Left ventricle myocardium inferior (tissue), 1 donor: ENCODE measurements at regions not wholly inside any gene's neighbourhood (a gene's known extent, or its start where the extent isn't known, plus 50 kb on each side); places are given as distances from the start of the nearest gene placed in this dataset.

Experiments
- DNase-seq: peaks from one replicate; pipeline ENCODE4 v3.0.0-alpha.2; 2020
- H3K27ac ChIP-seq: fragments of 200-600 bp; replicated peaks from 2 replicates; pipeline ENCODE4 v1.8.0; 2021
- H3K27me3 ChIP-seq: fragments of 200-600 bp; 2 replicates; pipeline ENCODE4 v1.8.0; 2021; ENCODE audit warnings: low read depth
- H3K36me3 ChIP-seq: fragments of 200-600 bp; 2 replicates; pipeline ENCODE4 v1.8.0; 2021
- H3K4me1 ChIP-seq: fragments of 200-600 bp; 2 replicates; pipeline ENCODE4 v1.8.0; 2021
- H3K4me3 ChIP-seq: fragments of 200-600 bp; 2 replicates; pipeline ENCODE4 v1.8.0; 2021; ENCODE audit warnings: mild to moderate bottlenecking, moderate library complexity
- H3K9me3 ChIP-seq: fragments of 200-600 bp; replicated peaks from 2 replicates; pipeline ENCODE4 v1.8.0; 2021
- CTCF ChIP-seq: fragments of 200-600 bp; IDR thresholded peaks from 2 replicates; pipeline ENCODE4 v1.8.0; 2021; ENCODE audit warnings: antibody characterized with exemption, mild to moderate bottlenecking, borderline replicate concordance
- intact Hi-C: fragments of 100-400 bp; cut with micrococcal nuclease; formaldehyde crosslinking; loops from one replicate; pipeline ENCODE4 v1.11.0; 2022
- donor health status: DM: no; HTN: yes; CAD: no; lungs with severe emphysema.

GRCh38 chr7:42774436-42774835, 137.4 kb downstream of the C7orf25 start:
- intact Hi-C loops, result no loop called here
- no peak overlapping the region for H3K4me3 ChIP-seq
- H3K9me3 ChIP-seq, result peaks cover 18% of the 10 kb centered on the region
- H3K36me3 ChIP-seq, result no peaks in the 10 kb centered on the region
- no peak for TF ChIP-seq CTCF
- H3K27ac ChIP-seq, result no peak overlapping the region
- H3K4me1 ChIP-seq, result no peaks in the 10 kb centered on the region
- no peaks in the 10 kb centered on the region for H3K27me3 ChIP-seq
- DNase-seq, result no peak

GRCh38 chr7:42770114-42770513, 141.8 kb downstream of the C7orf25 start:
- H3K27me3 ChIP-seq, result no peaks in the 10 kb centered on the region
- H3K9me3 ChIP-seq, result no peaks in the 10 kb centered on the region
- no peak overlapping the region for H3K27ac ChIP-seq
- H3K4me1 ChIP-seq, result no peaks in the 10 kb centered on the region
- no peak for TF ChIP-seq CTCF
- intact Hi-C loops, result no loop called here
- no peak overlapping the region for H3K4me3 ChIP-seq
- no peak for DNase-seq
- no peaks in the 10 kb centered on the region for H3K36me3 ChIP-seq

GRCh38 chr7:42768045-42768444, 143.8 kb downstream of the C7orf25 start:
- H3K27me3 ChIP-seq, result peaks cover 4% of the 10 kb centered on the region
- no peak overlapping the region for H3K4me3 ChIP-seq
- no peaks in the 10 kb centered on the region for H3K9me3 ChIP-seq
- no peak overlapping the region for H3K27ac ChIP-seq
- no peak for TF ChIP-seq CTCF
- no peaks in the 10 kb centered on the region for H3K36me3 ChIP-seq
- intact Hi-C loops, result no loop called here
- no peaks in the 10 kb centered on the region for H3K4me1 ChIP-seq
- no peak for DNase-seq

GRCh38 chr7:42766782-42767423, 145.0 kb downstream of the C7orf25 start:
- intact Hi-C loops, result no loop called here
- DNase-seq, result no peak
- TF ChIP-seq CTCF, result no peak
- Histone ChIP-seq H3K36me3 (no peaks in the 10 kb centered on the region), H3K9me3 (no peaks in the 10 kb centered on the region), H3K4me1 (no peaks in the 10 kb centered on the region), H3K27me3 (peaks cover 7% of the 10 kb centered on the region), H3K27ac (no peak overlapping the region), H3K4me3 (no peak overlapping the region)

GRCh38 chr7:42765931-42766330, 145.9 kb downstream of the C7orf25 start:
- intact Hi-C loops, result no loop called here
- H3K27ac ChIP-seq, result no peak overlapping the region
- peaks cover 7% of the 10 kb centered on the region for H3K27me3 ChIP-seq
- H3K4me1 ChIP-seq, result no peaks in the 10 kb centered on the region
- no peaks in the 10 kb centered on the region for H3K9me3 ChIP-seq
- no peaks in the 10 kb centered on the region for H3K36me3 ChIP-seq
- H3K4me3 ChIP-seq, result no peak overlapping the region
- DNase-seq, result no peak
- no peak for TF ChIP-seq CTCF

- H3K4me1 ChIP-seq, result no peaks in the 10 kb centered on the region
- no peak for DNase-seq
- peaks cover 14% of the 10 kb centered on the region for H3K9me3 ChIP-seq
- no peaks in the 10 kb centered on the region for H3K36me3 ChIP-seq
- no peak for TF ChIP-seq CTCF
- H3K27me3 ChIP-seq, result peaks cover 7% of the 10 kb centered on the region
- no peak overlapping the region for H3K27ac ChIP-seq
- no peak overlapping the region for H3K4me3 ChIP-seq
- intact Hi-C loops, result no loop called here
These were observed 148.7 kb downstream of the C7orf25 start for GRCh38 chr7:42763137-42763551.
